Adrenal gland (tissue), 5 donors: ENCODE measurements at regions not wholly inside any gene's neighbourhood (a gene's known extent, or its start where the extent isn't known, plus 50 kb on each side); places are given as distances from the start of the nearest gene placed in this dataset.

Experiments used
- POLR2A ChIP-seq, 2 donors: fragments of 450-650 bp; IDR thresholded peaks; one replicate each; pipeline ENCODE4 v1.6.1; 2017; ENCODE audit warnings: antibody characterized with exemption in 2 of 2, mild to moderate bottlenecking in 2 of 2, moderate library complexity in 1 of 2
- TF ChIP-seq, protein P1 (sequence below), 6 experiments: fragments of 450-650 bp in 4 of 6; fragments of 200-600 bp in 2 of 6; sonication (generic) in 1 of 6; IDR thresholded peaks; 1 replicate in 5 of 6; 2 replicates in 1 of 6; pipeline versions ENCODE4 v1.5.1 to v1.8.0; 2016 to 2021; ENCODE audit warnings: antibody characterized with exemption in 6 of 6, mild to moderate bottlenecking in 2 of 6, moderate library complexity in 1 of 6
- donor health status: DM: no; HTN: no; CAD: no.

DNA sequence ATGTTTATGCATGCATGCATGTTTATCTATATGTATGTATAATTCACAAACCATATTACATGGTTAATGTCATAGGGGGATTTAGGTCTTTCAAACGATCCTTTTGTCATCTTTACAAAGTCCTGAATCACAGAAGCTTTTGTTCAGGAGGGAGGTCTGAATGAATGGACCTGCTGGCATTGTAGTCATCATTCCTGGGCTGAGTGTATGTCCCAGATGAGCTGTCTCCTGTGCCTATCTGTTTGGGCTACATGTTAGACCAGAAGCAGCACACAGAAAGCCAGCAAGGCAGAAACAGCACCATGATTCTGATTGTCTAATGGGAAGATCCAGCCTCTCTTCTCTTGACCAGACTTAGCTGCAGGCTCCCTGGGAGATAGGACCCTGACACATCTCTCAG is 69.5 kb downstream of the ADM start:
- TF ChIP-seq, protein P1, sequence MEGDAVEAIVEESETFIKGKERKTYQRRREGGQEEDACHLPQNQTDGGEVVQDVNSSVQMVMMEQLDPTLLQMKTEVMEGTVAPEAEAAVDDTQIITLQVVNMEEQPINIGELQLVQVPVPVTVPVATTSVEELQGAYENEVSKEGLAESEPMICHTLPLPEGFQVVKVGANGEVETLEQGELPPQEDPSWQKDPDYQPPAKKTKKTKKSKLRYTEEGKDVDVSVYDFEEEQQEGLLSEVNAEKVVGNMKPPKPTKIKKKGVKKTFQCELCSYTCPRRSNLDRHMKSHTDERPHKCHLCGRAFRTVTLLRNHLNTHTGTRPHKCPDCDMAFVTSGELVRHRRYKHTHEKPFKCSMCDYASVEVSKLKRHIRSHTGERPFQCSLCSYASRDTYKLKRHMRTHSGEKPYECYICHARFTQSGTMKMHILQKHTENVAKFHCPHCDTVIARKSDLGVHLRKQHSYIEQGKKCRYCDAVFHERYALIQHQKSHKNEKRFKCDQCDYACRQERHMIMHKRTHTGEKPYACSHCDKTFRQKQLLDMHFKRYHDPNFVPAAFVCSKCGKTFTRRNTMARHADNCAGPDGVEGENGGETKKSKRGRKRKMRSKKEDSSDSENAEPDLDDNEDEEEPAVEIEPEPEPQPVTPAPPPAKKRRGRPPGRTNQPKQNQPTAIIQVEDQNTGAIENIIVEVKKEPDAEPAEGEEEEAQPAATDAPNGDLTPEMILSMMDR (IDR thresholded peaks at IDR 0.05): no peak
- TF ChIP-seq POLR2A (IDR thresholded peaks at IDR 0.05): no peak
